ENCODE measurements at regions not wholly inside any gene's neighbourhood (a gene's known extent, or its start where the extent isn't known, plus 50 kb on each side); places are given as distances from the start of the nearest gene placed in this dataset.

- TF ChIP-seq CTCF (optimal IDR thresholded peaks at IDR 0.05 in 1 of 3, IDR thresholded peaks at IDR 0.05 in 1 of 3, conservative IDR thresholded peaks at IDR 0.05 in 1 of 3; ENCODE audit: extremely low read depth in 1 of 3, insufficient read depth in 2 of 3, low read length in 3 of 3): no peak
- TF ChIP-seq EZH2 (IDR thresholded peaks at IDR 0.05; ENCODE audit: low read length): no peak
These were observed 332.3 kb downstream of the BRINP1 start for GRCh38 chr9:119036969-119037368.
